ENCODE measurements at regions not wholly inside any gene's neighbourhood (a gene's known extent, or its start where the extent isn't known, plus 50 kb on each side); places are given as distances from the start of the nearest gene placed in this dataset.

DNA sequence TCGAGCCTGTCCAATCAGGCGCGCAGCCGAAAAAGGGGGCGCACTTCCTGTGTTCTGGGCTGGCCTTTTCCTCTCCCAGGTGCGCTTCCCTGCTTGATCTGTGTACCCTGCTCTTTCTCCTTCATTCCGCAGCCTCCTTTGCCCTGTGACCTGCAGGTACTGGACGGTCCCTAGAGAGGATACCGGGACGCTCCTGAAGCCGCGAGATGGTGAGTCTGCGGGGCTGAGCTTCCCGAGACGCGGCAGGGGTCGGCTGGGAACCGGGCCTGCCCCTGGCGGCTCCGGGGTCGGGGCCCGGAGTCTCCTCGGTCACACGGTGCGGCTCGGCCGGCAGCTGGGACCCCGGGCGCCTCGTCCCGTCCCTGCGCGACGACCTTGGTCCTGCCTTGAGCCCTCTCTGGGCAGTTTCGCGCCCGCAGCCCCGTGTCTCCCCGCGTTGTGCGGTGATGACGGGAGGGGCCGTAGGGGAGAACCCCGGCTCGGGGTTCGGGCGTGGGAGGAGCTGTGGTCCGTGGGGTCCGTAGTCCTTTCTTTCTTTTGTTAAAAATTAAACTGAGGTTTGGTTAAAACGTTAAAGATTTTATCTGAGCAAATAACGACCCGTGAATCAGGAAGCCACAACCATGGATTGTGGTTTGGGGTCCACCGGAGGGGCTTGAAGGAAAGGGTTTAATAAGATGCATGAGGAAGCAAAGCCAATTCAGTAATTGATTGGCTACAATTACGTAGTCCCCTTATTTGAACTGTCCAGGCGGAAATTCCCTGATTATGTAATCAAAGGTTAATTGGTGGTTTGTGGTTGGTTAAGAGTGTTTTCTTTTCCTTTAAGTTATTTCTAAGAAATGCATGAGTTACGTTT is 172.8 kb upstream of the ZNF267 start:
- DNase-seq, result peak in 9 of 10 donors; percentile 69 to 98 (median 90)

DNA sequence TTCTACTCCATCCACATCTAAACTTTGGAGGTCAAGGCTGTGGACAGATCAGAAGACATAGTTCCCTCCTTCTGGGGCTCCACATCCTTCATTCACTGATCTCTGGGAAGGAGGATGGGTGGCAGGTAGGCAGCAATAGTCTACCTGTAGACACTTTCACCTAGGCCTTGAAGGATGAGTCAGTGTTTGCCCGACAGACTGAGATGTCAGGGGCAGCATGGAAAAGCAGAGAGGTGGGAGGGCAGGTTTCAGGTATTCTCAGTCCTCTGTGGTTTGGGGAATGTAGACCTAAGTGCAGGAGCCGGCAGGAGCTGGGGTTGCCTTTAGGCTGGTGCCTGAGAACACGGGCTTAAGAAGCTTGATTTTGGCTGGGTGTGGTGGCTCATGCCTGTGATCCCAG is 171.9 kb upstream of the ZNF267 start:
- no peak for DNase-seq
- intact Hi-C loops (cut with DNase I), result no loop called here

More for the DNA sequence above, 172.8 kb upstream of the ZNF267 start:
- intact Hi-C loops (cut with DNase I), result no loop called here

DNA sequence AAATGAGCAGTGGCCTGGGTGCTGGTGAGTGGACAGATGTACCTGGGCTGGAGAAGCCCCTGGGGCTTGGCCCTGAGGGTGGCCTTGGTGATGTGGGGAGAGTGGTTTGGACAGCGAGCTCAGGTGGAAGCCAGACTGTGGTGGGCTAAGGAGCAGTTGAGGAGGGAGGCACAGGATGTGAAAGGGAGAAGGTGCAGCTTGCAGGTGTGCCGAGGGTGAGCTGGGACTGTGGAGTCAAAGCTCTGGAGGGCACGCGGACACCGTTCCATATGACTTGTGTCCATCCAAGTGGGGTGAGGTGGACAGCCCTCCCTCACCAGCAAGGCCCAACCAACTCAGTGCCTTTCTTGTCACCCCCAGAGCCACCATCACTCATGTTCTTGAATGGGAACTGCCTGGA is 170.8 kb upstream of the ZNF267 start:
- intact Hi-C loops (cut with DNase I), result no loop called here
- no peak for DNase-seq

DNA sequence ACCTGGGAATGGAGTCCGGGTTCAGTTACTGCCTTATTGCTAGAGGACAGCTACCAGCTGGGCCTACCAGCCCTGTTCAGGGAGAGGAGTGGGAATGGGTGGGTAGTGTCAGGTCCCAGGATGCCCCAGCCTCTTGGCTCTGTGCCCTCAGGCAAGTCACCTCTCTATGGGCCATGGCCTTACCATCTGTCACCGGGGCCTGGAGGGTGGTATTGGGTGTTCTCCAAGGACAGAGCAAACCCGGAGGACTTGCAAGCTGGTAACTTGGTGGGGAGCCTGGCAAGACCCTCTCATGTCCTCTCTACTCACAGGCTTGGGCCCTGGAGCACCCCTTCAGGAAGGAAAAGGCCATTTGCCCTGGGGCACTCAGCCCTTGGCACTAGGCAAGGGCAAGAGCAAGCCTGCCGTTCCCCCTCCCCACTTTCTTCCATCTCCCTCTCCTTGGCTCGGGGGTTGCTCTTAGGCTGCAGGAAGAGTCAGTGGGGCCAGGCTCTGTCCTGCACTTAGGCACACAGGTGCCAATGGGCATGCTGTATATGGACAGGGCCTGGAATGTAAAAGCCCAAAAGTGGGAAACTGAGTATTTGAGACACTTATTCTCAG is 170.0 kb upstream of the ZNF267 start:
- no peak for DNase-seq

GRCh38 chr16:31704138-31704537 is 169.5 kb upstream of the ZNF267 start:
- peak in 1 of 10 donors; percentile 78 for DNase-seq
- intact Hi-C loops (cut with DNase I), result no loop called here

More for the DNA sequence above, 170.0 kb upstream of the ZNF267 start:
- intact Hi-C loops (cut with DNase I), result no loop called here

DNA sequence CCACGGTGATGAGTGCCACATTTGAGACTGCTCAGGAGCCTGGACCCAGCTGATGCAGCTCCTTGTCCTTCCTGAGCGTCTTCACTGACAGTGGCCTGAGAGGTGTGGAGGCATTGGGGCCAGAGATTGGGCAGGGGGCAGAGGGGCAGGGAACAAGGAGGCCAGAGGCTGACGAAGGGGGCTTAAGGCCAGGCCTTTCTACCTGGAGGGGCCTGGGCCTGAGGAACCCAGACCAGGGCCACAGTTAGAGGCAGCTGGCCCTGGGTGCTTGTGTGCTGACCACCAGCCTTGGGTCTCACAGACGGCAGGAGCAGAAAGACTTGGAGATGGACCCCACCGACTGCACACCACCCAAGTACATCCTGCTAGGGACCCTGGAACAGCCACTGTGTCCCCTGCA is 168.2 kb upstream of the ZNF267 start:
- intact Hi-C loops (cut with DNase I), result no loop called here
- no peak for DNase-seq

DNA sequence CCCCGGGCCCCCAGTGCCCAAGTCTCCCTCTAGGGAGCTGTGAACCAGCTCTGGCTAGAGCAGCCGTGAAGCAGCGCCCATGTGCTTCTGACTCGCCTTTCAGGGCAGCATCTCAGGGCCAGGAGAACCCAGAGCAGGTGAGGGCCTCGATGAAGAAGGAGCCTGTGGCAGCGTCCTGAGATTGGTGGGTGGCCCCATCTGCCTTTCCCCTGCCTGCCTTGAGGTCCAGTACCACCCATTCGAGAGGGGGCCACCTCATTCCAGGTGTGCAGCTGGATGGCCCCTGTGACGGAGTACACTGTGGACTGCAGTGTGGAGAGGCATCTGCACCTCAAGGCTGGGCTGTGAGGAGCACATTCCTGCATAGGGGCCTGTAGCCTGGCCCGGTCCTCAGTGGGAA is 167.3 kb upstream of the ZNF267 start:
- intact Hi-C loops (cut with DNase I), result no loop called here

GRCh38 chr16:31706925-31707324 is 166.7 kb upstream of the ZNF267 start:
- intact Hi-C loops (cut with DNase I), result no loop called here
- DNase-seq, result peak in 1 of 10 donors; percentile 61

More for the DNA sequence above, 167.3 kb upstream of the ZNF267 start:
- no peak for DNase-seq

DNA sequence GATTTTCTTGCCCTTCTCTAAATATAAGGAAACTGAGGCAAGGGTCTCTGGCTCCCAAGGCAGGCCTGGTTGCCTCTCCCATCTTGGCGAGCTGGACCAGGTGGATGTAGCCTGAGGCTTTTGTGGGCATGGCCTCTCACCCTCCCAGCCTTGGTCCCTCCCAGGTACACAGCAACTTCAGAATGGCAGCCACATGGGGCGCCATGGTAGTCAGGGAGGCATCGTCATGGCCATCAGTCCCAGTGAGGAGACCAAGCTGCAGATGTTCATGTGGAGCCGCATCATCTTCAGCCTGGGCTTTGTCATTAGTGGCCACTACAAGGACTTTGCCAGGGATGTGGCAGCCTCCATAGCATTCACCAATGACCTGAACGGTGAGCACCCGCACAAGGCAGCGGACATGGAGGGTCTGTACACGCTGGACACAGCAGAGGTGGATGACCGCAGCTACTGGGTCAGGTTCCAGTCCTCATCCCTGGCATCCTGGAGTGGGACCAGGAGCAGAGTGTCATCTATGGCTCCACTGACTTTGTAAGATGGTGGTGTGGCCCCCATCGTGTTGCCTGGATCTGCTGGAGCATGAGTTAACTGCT is 165.8 kb upstream of the ZNF267 start:
- intact Hi-C loops (cut with DNase I), result no loop called here
- no peak for DNase-seq

- intact Hi-C loops (cut with DNase I), result no loop called here
- peak in 1 of 10 donors; percentile 60 for DNase-seq
Measured at GRCh38 chr16:31708348-31708747, 165.3 kb upstream of the ZNF267 start.

GRCh38 chr16:31709181-31709580 is 164.4 kb upstream of the ZNF267 start:
- intact Hi-C loops (cut with DNase I), result no loop called here
- peak in 1 of 10 donors; percentile 60 for DNase-seq

GRCh38 chr16:31710134-31710533 is 163.5 kb upstream of the ZNF267 start:
- no peak for DNase-seq
- intact Hi-C loops (cut with DNase I), result loop anchor here (5.0 to 10.0 kb wide), 3 partner anchors 162 to 755 kb away; partner anchors contain the start of genes ARMC5, SETD1A and ZNF267

DNA sequence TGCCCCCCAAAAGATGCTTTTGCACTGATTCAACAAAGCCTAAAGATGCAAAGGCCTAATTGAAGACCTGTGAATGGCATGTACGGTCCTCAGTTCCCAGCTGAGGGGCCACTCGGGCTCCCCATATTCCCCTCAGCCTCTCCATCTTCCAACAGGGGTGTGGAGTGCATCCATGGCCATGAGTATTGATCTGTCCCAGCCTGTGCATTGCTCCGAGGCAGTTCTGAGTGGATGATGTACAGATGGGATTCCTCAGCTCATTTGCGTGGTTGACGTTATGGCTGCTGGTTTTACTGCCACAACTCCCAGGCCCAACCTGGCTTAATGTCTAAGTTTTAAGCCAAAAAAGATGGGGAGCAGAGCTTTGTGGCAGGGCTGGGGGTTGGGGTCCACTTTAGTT is 162.7 kb upstream of the ZNF267 start:
- intact Hi-C loops (cut with DNase I), result loop anchor here (5.0 to 10.0 kb wide), 3 partner anchors 161 to 756 kb away; partner anchors contain the start of genes ARMC5, SETD1A and ZNF267
- DNase-seq, result no peak

- intact Hi-C loops (cut with DNase I), result loop anchor here (5.0 to 10.0 kb wide), 3 partner anchors 161 to 757 kb away; partner anchors contain the start of genes ARMC5, SETD1A and ZNF267
- DNase-seq, result peak in 1 of 10 donors; percentile 63
Measured at GRCh38 chr16:31711344-31711845, 162.2 kb upstream of the ZNF267 start.

GRCh38 chr16:31712064-31712540 is 161.5 kb upstream of the ZNF267 start:
- intact Hi-C loops (cut with DNase I), result loop anchor here (5.0 to 10.0 kb wide), 3 partner anchors 160 to 757 kb away; partner anchors contain the start of genes ARMC5, SETD1A and ZNF267
- DNase-seq, result no peak

DNA sequence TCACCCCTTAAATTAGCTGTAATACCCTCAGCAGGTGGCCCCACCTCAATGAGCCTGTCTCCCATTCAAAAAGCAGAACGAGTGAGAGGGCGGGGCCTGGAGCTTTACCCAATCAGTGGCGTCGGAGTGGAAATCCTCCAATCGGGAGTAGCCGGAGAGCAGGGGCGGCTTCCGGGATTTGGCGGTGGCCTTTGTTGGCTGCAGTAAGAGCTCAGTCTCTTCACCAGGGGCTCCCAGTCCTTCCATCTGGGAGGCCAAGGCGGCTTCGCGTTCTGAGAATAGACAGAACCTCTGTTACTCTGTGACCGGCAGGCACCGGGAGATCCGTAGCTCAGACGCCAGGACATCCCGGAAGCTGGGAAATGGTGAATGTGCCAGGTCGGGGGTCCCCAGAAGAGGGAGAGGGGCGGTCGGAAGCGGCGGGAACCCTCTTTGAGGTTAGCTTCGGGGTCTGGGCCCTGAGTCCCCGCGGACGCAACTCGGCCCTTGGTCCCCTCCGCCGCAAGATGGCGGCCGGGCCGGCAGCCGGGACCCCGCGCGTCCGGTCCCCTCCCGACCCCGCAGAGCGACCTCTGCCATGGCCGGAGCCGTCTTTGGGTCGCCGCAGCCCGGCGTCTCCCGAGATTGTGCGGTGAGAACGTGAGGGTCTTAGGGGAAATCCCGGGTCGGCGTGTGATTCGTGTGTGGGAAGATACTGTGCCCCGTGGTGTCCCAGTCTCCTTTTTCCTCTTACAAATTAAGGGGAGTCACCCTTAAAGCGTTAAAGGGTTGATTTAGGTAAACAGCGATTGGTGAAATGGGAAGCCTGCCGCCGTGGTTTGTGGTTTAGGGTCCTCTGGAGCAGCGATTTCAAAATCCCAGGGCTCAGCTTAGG is 160.3 kb upstream of the ZNF267 start:
- intact Hi-C loops (cut with DNase I), result loop anchor here (5.0 to 10.0 kb wide), 3 partner anchors 159 to 759 kb away; partner anchors contain the start of genes ARMC5, SETD1A and ZNF267
- peak; percentile 87 to 99 (median 94) for DNase-seq

GRCh38 chr16:31713945-31714902 is 159.4 kb upstream of the ZNF267 start:
- intact Hi-C loops (cut with DNase I), result loop anchor here (5.0 to 10.0 kb wide), 3 partner anchors 158 to 759 kb away; partner anchors contain the start of genes ARMC5, SETD1A and ZNF267
- DNase-seq, result peak in 1 of 10 donors; percentile 66

- DNase-seq, result no peak
- intact Hi-C loops (cut with DNase I), result loop anchor here (5.0 to 10.0 kb wide), 3 partner anchors 157 to 760 kb away; partner anchors contain the start of genes ARMC5, SETD1A and ZNF267
Measured at GRCh38 chr16:31714903-31715504, 158.6 kb upstream of the ZNF267 start.
